GM23338 (cell line): ENCODE measurements at regions not wholly inside any gene's neighbourhood (a gene's known extent, or its start where the extent isn't known, plus 50 kb on each side); places are given as distances from the start of the nearest gene placed in this dataset.
"Not testable (repeated sequence)": the region's sequence is repeated elsewhere in the genome, so short reads cannot be mapped to it uniquely, and the experiment has no call there.

ENCODE experiments used
- ATAC-seq: fragments of 200-7000 bp; cut with Tn5 transposase; 3 replicates; pipeline ENCODE4 v1.9.1; 2020
- DNase-seq: peaks from one replicate; pipeline ENCODE4 v3.0.0-alpha.2; 2015; ENCODE audit warnings: low spot score
- H2AFZ ChIP-seq: fragments of 200-600 bp; sonication (generic); 2 replicates; pipeline ENCODE4 v1.8.0; 2016; ENCODE audit warnings: antibody characterized with exemption, mild to moderate bottlenecking, moderate library complexity
- H3F3A ChIP-seq: fragments of 200-600 bp; sonication (generic); replicated peaks from 2 replicates; pipeline ENCODE4 v1.8.0; 2017; ENCODE audit warnings: antibody characterized with exemption, mixed run types, low read depth
- H3K27ac ChIP-seq: fragments of 200-600 bp; sonication (generic); 2 replicates; pipeline ENCODE4 v1.6.1; 2016; ENCODE audit warnings: low read depth
- H3K27me3 ChIP-seq: fragments of 200-600 bp; sonication (generic); 2 replicates; pipeline ENCODE4 v1.8.0; 2016; ENCODE audit warnings: mild to moderate bottlenecking, mixed run types, moderate library complexity; ENCODE audit not compliant: insufficient read depth
- H3K36me3 ChIP-seq: fragments of 200-600 bp; sonication (generic); 2 replicates; pipeline ENCODE4 v1.8.0; 2016; ENCODE audit warnings: mild to moderate bottlenecking; ENCODE audit not compliant: insufficient read depth
- H3K4me1 ChIP-seq: fragments of 200-600 bp; sonication (generic); 2 replicates; pipeline ENCODE4 v1.8.0; 2016; ENCODE audit warnings: mild to moderate bottlenecking, moderate library complexity; ENCODE audit not compliant: insufficient read depth
- H3K4me2 ChIP-seq: fragments of 200-600 bp; sonication (generic); 2 replicates; pipeline ENCODE4 v1.7.1; 2017; ENCODE audit warnings: mixed run types
- H3K4me3 ChIP-seq: fragments of 200-600 bp; sonication (generic); 2 replicates; pipeline ENCODE4 v1.6.1; 2016; ENCODE audit warnings: mixed run types
- H3K79me2 ChIP-seq: fragments of 200-600 bp; sonication (generic); replicated peaks from 2 replicates; pipeline ENCODE4 v1.8.0; 2017; ENCODE audit warnings: mild to moderate bottlenecking; ENCODE audit not compliant: insufficient read depth
- H3K9me2 ChIP-seq: fragments of 200-600 bp; sonication (generic); 2 replicates; pipeline ENCODE4 v1.8.0; 2017; ENCODE audit not compliant: insufficient read depth
- H4K20me1 ChIP-seq: fragments of 200-600 bp; sonication (generic); replicated peaks from 2 replicates; pipeline ENCODE4 v1.8.0; 2017; ENCODE audit warnings: mild to moderate bottlenecking; ENCODE audit not compliant: insufficient read depth
- H3K27ac Mint-ChIP-seq: 2 replicates; pipeline ENCODE4 v1.8.0; 2020; ENCODE audit warnings: inconsistent platforms, mild to moderate bottlenecking, moderate library complexity, mixed read lengths
- H3K27me3 Mint-ChIP-seq: 3 replicates; pipeline ENCODE4 v1.8.0; 2022; ENCODE audit warnings: low read depth, mild to moderate bottlenecking, moderate library complexity, mixed read lengths, inconsistent platforms; ENCODE audit not compliant: insufficient read depth, poor library complexity
- H3K36me3 Mint-ChIP-seq: 3 replicates; pipeline ENCODE4 v1.8.0; 2021; ENCODE audit warnings: low read depth, mild to moderate bottlenecking, inconsistent platforms, moderate library complexity, mixed read lengths
- H3K4me1 Mint-ChIP-seq: 3 replicates; pipeline ENCODE4 v1.8.0; 2020; ENCODE audit warnings: mild to moderate bottlenecking, inconsistent platforms, mixed read lengths
- H3K4me3 Mint-ChIP-seq: 3 replicates; pipeline ENCODE4 v1.8.0; 2021; ENCODE audit warnings: moderate library complexity, mild to moderate bottlenecking, inconsistent platforms, mixed read lengths
- H3K9me3 Mint-ChIP-seq: 3 replicates; pipeline ENCODE4 v1.8.0; 2020; ENCODE audit warnings: moderate library complexity, mild to moderate bottlenecking, inconsistent platforms, mixed read lengths
- NANOG ChIP-seq: IDR thresholded peaks from 2 replicates; pipeline ENCODE4 v1.6.1; 2016; ENCODE audit warnings: antibody characterized with exemption, borderline replicate concordance
- ZNF114 ChIP-seq: fragments of 250-450 bp; sonication (Bioruptor Pico); IDR thresholded peaks from 2 replicates; pipeline ENCODE4 v1.5.0; 2020; ENCODE audit warnings: mild to moderate bottlenecking, moderate library complexity
- ZNF331 ChIP-seq: fragments of 250-450 bp; sonication (Bioruptor Pico); IDR thresholded peaks from 2 replicates; pipeline ENCODE4 v1.5.0; 2020; ENCODE audit warnings: low read depth, mild to moderate bottlenecking, moderate library complexity
- TF ChIP-seq, protein P1 (sequence below), 2 experiments: fragments of 200-600 bp in 1 of 2; sonication (generic) in 1 of 2; conservative IDR thresholded peaks; 2 replicates each; pipeline versions ENCODE4 v1.5.1 to v1.6.1; 2016 to 2017; ENCODE audit warnings: antibody characterized with exemption in 2 of 2, low read depth in 2 of 2, mild to moderate bottlenecking in 2 of 2, moderate library complexity in 1 of 2
- TF ChIP-seq, protein P2 (sequence below): IDR thresholded peaks from one replicate; pipeline ENCODE4 v1.6.1; 2018; ENCODE audit warnings: antibody characterized with exemption; ENCODE audit not compliant: unreplicated experiment

DNA sequence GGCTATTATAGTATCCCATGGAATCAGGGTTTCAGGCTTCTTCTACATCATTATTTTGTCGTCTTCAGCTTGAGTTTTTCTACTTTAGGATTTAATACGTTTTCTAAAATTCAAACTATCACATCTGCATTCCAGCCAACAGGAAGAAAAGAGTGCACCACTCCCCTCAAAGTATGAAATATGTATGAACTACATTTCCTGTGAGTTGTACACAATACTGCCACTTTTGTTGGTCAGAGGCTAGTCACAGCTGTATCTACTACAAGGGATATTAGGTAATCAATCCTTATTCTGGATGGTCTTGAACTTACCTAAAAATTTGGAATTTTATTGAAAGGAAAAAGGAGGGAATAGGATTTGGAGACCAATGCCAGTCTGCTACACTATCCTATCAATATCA, 235.6 kb upstream of the TBX18 start (continued):
- TF ChIP-seq, protein P1, sequence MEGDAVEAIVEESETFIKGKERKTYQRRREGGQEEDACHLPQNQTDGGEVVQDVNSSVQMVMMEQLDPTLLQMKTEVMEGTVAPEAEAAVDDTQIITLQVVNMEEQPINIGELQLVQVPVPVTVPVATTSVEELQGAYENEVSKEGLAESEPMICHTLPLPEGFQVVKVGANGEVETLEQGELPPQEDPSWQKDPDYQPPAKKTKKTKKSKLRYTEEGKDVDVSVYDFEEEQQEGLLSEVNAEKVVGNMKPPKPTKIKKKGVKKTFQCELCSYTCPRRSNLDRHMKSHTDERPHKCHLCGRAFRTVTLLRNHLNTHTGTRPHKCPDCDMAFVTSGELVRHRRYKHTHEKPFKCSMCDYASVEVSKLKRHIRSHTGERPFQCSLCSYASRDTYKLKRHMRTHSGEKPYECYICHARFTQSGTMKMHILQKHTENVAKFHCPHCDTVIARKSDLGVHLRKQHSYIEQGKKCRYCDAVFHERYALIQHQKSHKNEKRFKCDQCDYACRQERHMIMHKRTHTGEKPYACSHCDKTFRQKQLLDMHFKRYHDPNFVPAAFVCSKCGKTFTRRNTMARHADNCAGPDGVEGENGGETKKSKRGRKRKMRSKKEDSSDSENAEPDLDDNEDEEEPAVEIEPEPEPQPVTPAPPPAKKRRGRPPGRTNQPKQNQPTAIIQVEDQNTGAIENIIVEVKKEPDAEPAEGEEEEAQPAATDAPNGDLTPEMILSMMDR (conservative IDR thresholded peaks at IDR 0.05; ENCODE audit: low read depth in 2 of 2) = no peak

DNA sequence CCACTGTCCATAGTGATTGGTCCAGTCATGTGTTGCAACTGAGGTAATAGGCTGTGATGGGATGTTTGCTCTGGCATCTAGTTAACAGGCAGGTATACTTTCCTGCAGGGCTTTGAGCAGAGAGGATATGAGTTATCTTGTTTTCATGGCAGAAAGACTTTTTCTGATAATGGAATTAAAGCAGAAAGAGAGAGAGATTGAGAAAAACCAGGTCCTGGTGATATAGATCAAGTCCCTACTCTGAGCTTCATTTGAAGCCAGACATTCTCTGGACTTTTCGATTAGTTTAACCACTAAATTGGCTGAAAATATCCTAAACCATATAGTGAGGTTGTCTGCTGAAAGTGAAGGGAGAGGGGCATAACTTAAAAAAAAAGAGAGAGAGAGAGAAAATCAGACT, 233.8 kb upstream of the TBX18 start:
- Histone ChIP-seq H3K4me3 (no peak overlapping the region), H3K36me3 (no peaks in the 10 kb centered on the region; the same call in 1 of the 2 replicates), H3K4me2 (no peak overlapping the region), H2AFZ (no peak overlapping the region; the same call in 1 of the 2 replicates), H3F3A (no peaks in the 10 kb centered on the region), H3K27me3 (no peaks in the 10 kb centered on the region), H4K20me1 (no peaks in the 10 kb centered on the region), H3K9me2 (peaks cover 12% of the 10 kb centered on the region), H3K27ac (no peak overlapping the region), H3K79me2 (no peaks in the 10 kb centered on the region), H3K4me1 (no peaks in the 10 kb centered on the region)
- Mint-ChIP-seq H3K27ac (no peak overlapping the region), H3K36me3 (no peaks in the 10 kb centered on the region), H3K4me1 (peaks cover under 1% of the 10 kb centered on the region; the same call in 2 of the 3 replicates), H3K27me3 (no peaks in the 10 kb centered on the region), H3K4me3 (no peak overlapping the region), H3K9me3 (peaks cover 2% of the 10 kb centered on the region; the same call in 2 of the 3 replicates)
- ATAC-seq (no peak), DNase-seq (no peak)
- TF ChIP-seq, protein P2, sequence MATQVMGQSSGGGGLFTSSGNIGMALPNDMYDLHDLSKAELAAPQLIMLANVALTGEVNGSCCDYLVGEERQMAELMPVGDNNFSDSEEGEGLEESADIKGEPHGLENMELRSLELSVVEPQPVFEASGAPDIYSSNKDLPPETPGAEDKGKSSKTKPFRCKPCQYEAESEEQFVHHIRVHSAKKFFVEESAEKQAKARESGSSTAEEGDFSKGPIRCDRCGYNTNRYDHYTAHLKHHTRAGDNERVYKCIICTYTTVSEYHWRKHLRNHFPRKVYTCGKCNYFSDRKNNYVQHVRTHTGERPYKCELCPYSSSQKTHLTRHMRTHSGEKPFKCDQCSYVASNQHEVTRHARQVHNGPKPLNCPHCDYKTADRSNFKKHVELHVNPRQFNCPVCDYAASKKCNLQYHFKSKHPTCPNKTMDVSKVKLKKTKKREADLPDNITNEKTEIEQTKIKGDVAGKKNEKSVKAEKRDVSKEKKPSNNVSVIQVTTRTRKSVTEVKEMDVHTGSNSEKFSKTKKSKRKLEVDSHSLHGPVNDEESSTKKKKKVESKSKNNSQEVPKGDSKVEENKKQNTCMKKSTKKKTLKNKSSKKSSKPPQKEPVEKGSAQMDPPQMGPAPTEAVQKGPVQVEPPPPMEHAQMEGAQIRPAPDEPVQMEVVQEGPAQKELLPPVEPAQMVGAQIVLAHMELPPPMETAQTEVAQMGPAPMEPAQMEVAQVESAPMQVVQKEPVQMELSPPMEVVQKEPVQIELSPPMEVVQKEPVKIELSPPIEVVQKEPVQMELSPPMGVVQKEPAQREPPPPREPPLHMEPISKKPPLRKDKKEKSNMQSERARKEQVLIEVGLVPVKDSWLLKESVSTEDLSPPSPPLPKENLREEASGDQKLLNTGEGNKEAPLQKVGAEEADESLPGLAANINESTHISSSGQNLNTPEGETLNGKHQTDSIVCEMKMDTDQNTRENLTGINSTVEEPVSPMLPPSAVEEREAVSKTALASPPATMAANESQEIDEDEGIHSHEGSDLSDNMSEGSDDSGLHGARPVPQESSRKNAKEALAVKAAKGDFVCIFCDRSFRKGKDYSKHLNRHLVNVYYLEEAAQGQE = no peak
- TF ChIP-seq, protein P1 (conservative IDR thresholded peaks at IDR 0.05; ENCODE audit: low read depth in 2 of 2) = no peak
- no peak for TF ChIP-seq ZNF331 (CRISPR knock-in tag)
- no peak for TF ChIP-seq ZNF114
- no peak for TF ChIP-seq NANOG

DNA sequence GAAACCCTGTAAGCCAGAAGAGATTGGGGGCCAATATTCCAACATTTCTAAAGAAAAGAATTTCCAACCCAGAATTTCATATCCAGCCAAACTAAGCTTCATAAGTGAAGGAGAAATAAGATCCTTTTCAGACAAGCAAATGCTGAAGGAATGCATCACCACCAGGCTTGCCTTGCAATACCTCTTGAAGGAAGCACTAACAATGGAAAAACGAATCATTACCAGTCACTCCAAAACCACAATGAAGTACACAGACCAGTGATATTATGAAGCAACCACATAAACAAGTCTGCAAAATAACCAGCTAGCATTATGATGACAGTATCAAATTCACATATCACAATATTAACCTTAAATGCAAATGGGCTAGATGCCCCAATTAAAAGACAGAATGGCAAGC, 224.4 kb upstream of the TBX18 start:
- H3K4me2 ChIP-seq, H4K20me1 ChIP-seq, H3K4me3 ChIP-seq, H3K4me1 ChIP-seq, H3K27me3 ChIP-seq, H3K27ac ChIP-seq, H3K9me2 ChIP-seq, H2AFZ ChIP-seq, DNase-seq, H3K36me3 ChIP-seq, H3K4me1 Mint-ChIP-seq, H3K79me2 ChIP-seq, H3K36me3 Mint-ChIP-seq, ATAC-seq, H3K4me3 Mint-ChIP-seq, H3F3A ChIP-seq, H3K27me3 Mint-ChIP-seq, H3K27ac Mint-ChIP-seq: not testable (repeated sequence)
- peaks cover 19% of the 10 kb centered on the region; the same call in 2 of the 3 replicates for H3K9me3 Mint-ChIP-seq

DNA sequence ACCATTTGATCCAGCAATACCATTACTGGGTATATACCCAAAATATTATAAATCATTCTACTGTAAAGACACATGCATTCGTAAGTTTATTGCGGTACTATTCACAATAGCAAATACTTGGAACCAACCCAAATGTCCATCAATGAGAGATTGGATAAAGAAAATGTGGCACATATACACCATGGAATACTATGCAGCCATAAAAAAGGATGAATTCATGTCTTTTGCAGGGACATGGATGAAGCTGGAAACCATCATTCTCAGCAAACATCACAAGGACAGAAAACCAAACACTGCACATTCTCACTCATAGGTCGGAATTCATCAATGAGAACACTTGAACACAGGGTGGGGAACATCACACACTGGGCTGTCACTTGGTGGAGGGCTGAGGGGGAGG, 221.1 kb upstream of the TBX18 start:
- H3K9me2 ChIP-seq, DNase-seq, H3K36me3 ChIP-seq, H3K27me3 ChIP-seq, H3F3A ChIP-seq, H3K4me3 ChIP-seq, H3K4me2 ChIP-seq, ATAC-seq, H3K9me3 Mint-ChIP-seq, H3K27me3 Mint-ChIP-seq, H4K20me1 ChIP-seq, H3K36me3 Mint-ChIP-seq, H3K4me1 ChIP-seq, H3K27ac Mint-ChIP-seq, H3K79me2 ChIP-seq, H3K27ac ChIP-seq, H3K4me3 Mint-ChIP-seq, H2AFZ ChIP-seq: not testable (repeated sequence)
- peaks cover 11% of the 10 kb centered on the region for H3K4me1 Mint-ChIP-seq
